ENCODE measurements at regions not wholly inside any gene's neighbourhood (a gene's known extent, or its start where the extent isn't known, plus 50 kb on each side); places are given as distances from the start of the nearest gene placed in this dataset.

- TF ChIP-seq POLR2A (IDR thresholded peaks at IDR 0.05) (no peak), CTCF (IDR thresholded peaks at IDR 0.05) (no peak)
Observed at GRCh38 chr12:83388551-83388950, 701.8 kb downstream of the TMTC2 start.
